Testis (tissue), 2 donors: ENCODE measurements at regions not wholly inside any gene's neighbourhood (a gene's known extent, or its start where the extent isn't known, plus 50 kb on each side); places are given as distances from the start of the nearest gene placed in this dataset.

Source experiments
- DNase-seq: peaks from one replicate; pipeline ENCODE4 v3.0.0-alpha.2; 2019
- H3K27ac ChIP-seq, 2 donors: fragments of 200-600 bp; sonication (generic); one replicate each; pipeline ENCODE4 v1.5.1; 2019
- H3K27me3 ChIP-seq: fragments of 200-600 bp; sonication (generic); one replicate; pipeline ENCODE4 v1.5.1; 2019
- H3K36me3 ChIP-seq: fragments of 200-600 bp; sonication (generic); one replicate; pipeline ENCODE4 v1.5.1; 2017; ENCODE audit warnings: low read depth; ENCODE audit errors: missing control alignments
- H3K4me1 ChIP-seq: fragments of 200-600 bp; sonication (generic); one replicate; pipeline ENCODE4 v1.5.1; 2019
- H3K4me3 ChIP-seq, 2 donors: fragments of 200-600 bp; sonication (generic); one replicate each; pipeline ENCODE4 v1.5.1; 2017 to 2019
- H3K9me3 ChIP-seq: fragments of 200-600 bp; sonication (generic); one replicate; pipeline ENCODE4 v1.5.1; 2017
- CTCF ChIP-seq, 3 experiments: fragments of 450-650 bp in 2 of 3; fragments of 200-600 bp in 1 of 3; sonication (generic) in 1 of 3; IDR thresholded peaks; one replicate each; pipeline ENCODE4 v1.5.1; 2016 to 2019; ENCODE audit warnings: antibody characterized with exemption in 3 of 3, mild to moderate bottlenecking in 2 of 3, moderate library complexity in 1 of 3
- POLR2A ChIP-seq: fragments of 450-650 bp; IDR thresholded peaks from one replicate; pipeline ENCODE4 v1.6.1; 2017; ENCODE audit warnings: antibody characterized with exemption, mild to moderate bottlenecking, moderate library complexity
- WGBS, 2 donors: methylation state at CpG; one replicate each; pipeline ENCODE4 v1.1.5; 2018; 5-methylcytosine and 5-hydroxymethylcytosine counted together
- intact Hi-C: fragments of 100-400 bp; cut with DNase I; formaldehyde crosslinking; loops from one replicate; pipeline ENCODE4 v1.15.1; 2023; ENCODE audit warnings: low total_unique reads

- Histone ChIP-seq H3K27ac (no peak overlapping the region), H3K4me3 (no peak overlapping the region), H3K36me3 (no peaks in the 10 kb centered on the region), H3K4me1 (no peaks in the 10 kb centered on the region), H3K27me3 (no peaks in the 10 kb centered on the region), H3K9me3 (no peaks in the 10 kb centered on the region)
- intact Hi-C loops, result no loop called here
- TF ChIP-seq POLR2A (no peak), CTCF (IDR thresholded peaks at IDR 0.05) (no peak)
- no peak for DNase-seq
- WGBS, 2 donors, result 90 to 97% methylated on average over 1 of the region's 1 CpG
Measured at GRCh38 chr12:85720308-85721033, 115.7 kb downstream of the RASSF9 start.

DNA sequence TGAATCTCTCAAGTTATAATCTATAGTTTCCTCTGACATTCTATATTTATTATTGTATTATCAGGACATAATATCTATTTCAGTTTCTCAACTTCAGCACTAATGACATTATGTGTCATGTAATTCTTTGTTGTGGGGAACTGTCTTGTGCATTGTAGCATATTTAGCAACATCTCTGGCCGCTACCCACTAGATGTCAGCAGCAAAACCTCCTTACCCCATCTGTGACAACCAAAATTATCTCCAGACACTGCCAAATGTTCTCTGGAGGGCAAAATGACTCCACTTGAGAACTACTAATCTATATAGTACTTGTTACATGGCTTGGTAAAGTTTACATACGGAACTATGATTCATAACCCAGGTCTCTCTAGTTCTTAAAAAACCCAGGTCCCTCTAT lies 110.2 kb downstream of the RASSF9 start:
- H3K27ac ChIP-seq, result no peak overlapping the region
- H3K27me3 ChIP-seq, result no peaks in the 10 kb centered on the region
- H3K36me3 ChIP-seq, result no peaks in the 10 kb centered on the region
- intact Hi-C loops, result no loop called here
- no peaks in the 10 kb centered on the region for H3K4me1 ChIP-seq
- no peaks in the 10 kb centered on the region for H3K9me3 ChIP-seq
- no peak overlapping the region for H3K4me3 ChIP-seq
- 80% methylated on average over 2 of the region's 2 CpGs for WGBS, 2 donors
- no peak for DNase-seq
- no peak for TF ChIP-seq POLR2A
- TF ChIP-seq CTCF (IDR thresholded peaks at IDR 0.05), result no peak

DNA sequence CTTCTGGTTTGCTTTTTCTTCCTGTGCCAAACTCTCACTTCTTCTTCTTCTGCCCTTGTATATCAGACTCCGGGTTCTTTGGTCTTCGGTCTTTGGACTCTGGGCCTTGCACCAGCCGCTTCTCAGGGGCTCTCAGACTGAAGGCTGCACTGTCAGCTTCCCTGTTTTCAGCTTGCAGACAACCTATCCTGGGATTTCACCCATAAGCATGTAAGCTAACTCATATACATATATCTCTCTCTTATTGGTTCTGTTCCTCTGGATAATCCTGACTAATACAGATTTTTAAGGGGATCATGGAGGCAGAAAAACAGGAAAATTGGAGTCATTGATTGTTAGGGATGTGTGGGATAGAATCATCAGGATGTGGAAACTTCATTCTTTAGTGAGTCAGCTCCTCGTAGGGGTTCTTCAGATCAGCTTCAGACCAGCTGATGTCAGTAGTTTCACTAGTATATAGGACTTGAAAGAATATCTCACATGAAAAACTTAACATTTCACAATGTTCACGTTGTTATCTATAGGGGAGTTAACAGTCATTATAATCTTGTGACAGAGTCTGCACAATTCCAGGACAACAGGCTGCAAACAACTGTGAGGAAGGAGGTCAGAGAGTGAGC lies 102.9 kb downstream of the RASSF9 start:
- H3K4me3 ChIP-seq, result no peak overlapping the region
- 70 to 78% methylated on average over 5 of the region's 5 CpGs for WGBS, 2 donors
- no peaks in the 10 kb centered on the region for H3K4me1 ChIP-seq

GRCh38 chr12:85733984-85734383 lies 102.2 kb downstream of the RASSF9 start:
- intact Hi-C loops, result no loop called here
- Histone ChIP-seq H3K4me3 (no peak overlapping the region), H3K36me3 (no peaks in the 10 kb centered on the region), H3K4me1 (no peaks in the 10 kb centered on the region), H3K27ac (no peak overlapping the region), H3K9me3 (no peaks in the 10 kb centered on the region), H3K27me3 (no peaks in the 10 kb centered on the region)
- 70 to 79% methylated on average over 1 of the region's 1 CpG for WGBS, 2 donors
- no peak for DNase-seq
- no peak for TF ChIP-seq CTCF (IDR thresholded peaks at IDR 0.05)
- no peak for TF ChIP-seq POLR2A

More for the DNA sequence above, 102.9 kb downstream of the RASSF9 start:
- Histone ChIP-seq H3K27ac (no peak overlapping the region), H3K9me3 (no peaks in the 10 kb centered on the region), H3K27me3 (no peaks in the 10 kb centered on the region), H3K36me3 (no peaks in the 10 kb centered on the region)
- no peak for DNase-seq
- intact Hi-C loops, result no loop called here
- TF ChIP-seq CTCF (IDR thresholded peaks at IDR 0.05) (no peak), POLR2A (no peak)

DNA sequence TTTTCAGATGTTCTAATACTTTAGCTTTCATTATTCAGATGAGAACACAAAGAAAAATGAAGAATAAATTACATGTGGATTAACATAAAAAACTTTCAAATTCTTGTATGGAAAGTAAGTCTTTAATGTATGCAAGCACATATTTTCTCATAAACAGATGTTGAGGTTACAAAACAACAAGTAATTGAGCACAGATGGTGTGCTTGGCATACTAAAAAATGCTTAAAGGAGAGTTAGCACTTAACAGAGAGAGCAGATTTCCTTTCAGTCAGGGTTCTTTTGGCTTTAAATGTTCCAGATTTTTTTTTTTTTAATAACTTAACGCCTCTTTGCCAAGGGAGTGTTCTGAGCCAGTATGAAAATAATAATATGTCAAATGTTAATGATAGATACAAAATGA lies 96.0 kb downstream of the RASSF9 start:
- Histone ChIP-seq H3K4me3 (no peak overlapping the region), H3K36me3 (no peaks in the 10 kb centered on the region), H3K27ac (no peak overlapping the region), H3K4me1 (no peaks in the 10 kb centered on the region), H3K9me3 (no peaks in the 10 kb centered on the region), H3K27me3 (no peaks in the 10 kb centered on the region)
- TF ChIP-seq CTCF (IDR thresholded peaks at IDR 0.05) (no peak), POLR2A (no peak)
- no peak for DNase-seq
- intact Hi-C loops, result no loop called here
- 34 to 54% methylated on average over 1 of the region's 1 CpG for WGBS, 2 donors
